GM13977 (cell line): ENCODE measurements at regions not wholly inside any gene's neighbourhood (a gene's known extent, or its start where the extent isn't known, plus 50 kb on each side); places are given as distances from the start of the nearest gene placed in this dataset.

Experiments used
- DNase-seq: peaks from one replicate; pipeline ENCODE4 v3.0.0; 2012; ENCODE audit warnings: low spot score
- in situ Hi-C: fragments of 300-500 bp; cut with MboI; formaldehyde crosslinking; loops from one replicate; pipeline ENCODE4 v1.12.0; 2022; ENCODE audit warnings: low sequenced_read_pairs, low pct_unique_long_range_greater_than_20kb, mixed read lengths, inconsistent platforms; ENCODE audit not compliant: unreplicated experiment
- TF ChIP-seq, protein P1 (sequence below): IDR thresholded peaks from 2 replicates; pipeline ENCODE4 v1.5.1; 2012; ENCODE audit warnings: mild to moderate bottlenecking, control low read depth; ENCODE audit not compliant: insufficient read depth; ENCODE audit errors: extremely low read depth, missing control alignments

DNA sequence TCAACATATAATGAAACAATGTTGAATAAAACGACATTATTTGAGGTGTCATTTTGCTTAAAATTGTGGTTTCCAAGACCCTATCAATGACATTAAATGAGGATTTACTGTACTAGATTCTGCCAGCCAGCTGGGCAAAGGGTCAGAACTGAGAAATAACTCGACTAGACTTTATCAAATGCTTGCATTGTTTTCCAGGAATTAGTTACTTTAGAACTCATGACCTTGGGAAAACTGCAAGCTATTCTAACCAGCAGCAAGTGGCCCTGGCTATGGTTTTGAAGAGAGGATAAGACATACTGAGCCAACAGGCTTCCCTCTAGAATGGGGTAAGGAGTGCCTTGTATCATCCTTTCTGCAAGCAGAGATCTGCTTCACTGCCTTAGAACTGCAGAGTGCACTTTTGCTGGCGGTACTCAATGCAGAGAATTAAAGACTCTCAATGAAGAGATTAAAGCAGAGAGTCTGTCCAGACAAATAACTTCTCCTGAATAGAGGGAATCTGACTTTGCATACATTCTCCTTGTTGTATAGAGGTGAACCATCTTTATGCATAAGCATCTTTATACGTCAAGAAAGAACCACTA, 281.5 kb downstream of the ARL4A start:
- in situ Hi-C loops, result no loop called here
- TF ChIP-seq, protein P1, sequence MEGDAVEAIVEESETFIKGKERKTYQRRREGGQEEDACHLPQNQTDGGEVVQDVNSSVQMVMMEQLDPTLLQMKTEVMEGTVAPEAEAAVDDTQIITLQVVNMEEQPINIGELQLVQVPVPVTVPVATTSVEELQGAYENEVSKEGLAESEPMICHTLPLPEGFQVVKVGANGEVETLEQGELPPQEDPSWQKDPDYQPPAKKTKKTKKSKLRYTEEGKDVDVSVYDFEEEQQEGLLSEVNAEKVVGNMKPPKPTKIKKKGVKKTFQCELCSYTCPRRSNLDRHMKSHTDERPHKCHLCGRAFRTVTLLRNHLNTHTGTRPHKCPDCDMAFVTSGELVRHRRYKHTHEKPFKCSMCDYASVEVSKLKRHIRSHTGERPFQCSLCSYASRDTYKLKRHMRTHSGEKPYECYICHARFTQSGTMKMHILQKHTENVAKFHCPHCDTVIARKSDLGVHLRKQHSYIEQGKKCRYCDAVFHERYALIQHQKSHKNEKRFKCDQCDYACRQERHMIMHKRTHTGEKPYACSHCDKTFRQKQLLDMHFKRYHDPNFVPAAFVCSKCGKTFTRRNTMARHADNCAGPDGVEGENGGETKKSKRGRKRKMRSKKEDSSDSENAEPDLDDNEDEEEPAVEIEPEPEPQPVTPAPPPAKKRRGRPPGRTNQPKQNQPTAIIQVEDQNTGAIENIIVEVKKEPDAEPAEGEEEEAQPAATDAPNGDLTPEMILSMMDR, result no peak
- no peak for DNase-seq

DNA sequence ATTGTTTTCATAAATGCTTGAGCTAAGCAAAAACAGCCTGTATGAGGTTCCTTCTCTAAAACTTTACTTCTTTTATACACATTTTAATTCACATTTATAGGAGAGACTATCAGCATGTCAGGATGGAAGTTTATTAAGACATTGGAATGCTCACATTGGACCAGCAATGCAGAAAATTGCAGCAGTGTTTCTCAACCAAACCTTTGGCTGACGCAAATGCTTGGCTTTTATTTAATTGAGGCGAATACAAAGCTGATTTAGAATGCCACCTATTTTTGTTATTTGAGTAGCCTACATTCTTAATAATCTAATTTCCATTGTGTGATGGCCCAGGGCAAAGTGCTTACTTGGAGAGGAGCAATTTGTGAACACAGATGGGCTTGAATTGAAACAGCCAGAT, 283.2 kb downstream of the ARL4A start:
- TF ChIP-seq, protein P1, result no peak
- DNase-seq, result no peak
- in situ Hi-C loops, result no loop called here

DNA sequence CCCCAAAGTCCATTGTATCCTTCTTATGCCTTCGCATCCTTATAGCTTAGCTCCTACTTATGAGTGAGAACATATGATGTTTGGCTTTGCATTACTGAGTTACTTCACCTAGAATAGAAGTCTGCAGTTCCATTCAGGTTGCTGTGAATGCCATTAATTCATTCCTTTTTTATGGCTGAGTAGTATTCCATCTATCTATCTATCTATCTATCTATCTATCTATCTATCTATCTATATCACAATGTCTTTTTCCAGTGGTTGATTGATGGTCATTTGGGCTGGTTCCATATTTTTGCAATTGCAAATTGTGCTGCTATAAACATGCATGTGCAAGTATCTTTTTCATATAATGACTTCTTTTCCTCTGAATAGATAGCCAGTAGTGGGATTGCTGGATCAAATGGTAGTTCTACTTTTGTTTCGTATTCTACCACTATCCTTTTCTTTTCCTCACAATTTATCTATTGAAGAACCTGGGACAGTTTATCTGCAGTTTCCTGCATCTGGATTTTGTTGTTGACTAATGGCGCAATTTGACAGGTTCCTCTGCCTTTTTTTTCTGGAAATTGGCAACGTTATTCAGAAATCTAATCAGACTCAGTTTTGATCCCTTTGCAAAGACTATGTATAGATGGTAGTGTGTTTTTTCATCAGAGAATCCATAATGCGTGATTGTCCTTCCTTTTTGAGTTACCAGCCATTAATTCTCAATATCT, 287.2 kb downstream of the ARL4A start:
- in situ Hi-C loops, result no loop called here
- TF ChIP-seq, protein P1, result no peak
- DNase-seq, result no peak

DNA sequence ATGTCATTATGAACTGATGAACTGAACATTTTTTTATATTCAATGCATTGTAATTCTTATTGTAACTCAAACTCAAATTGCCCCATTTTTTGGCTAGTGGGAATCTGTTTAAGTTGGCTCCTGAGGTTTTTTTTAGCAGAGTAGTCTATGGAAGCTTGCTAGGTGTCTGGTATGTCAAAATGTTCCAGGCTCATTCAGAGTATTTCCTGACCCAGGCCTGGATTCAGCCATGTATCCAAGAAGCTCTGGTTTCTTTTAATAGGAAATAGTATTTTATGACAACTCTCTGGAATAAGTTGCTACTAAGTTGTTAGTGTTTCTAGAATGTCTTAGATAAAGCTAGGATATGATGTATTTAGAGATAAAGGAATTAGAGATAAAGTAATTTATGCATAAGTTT, 288.0 kb downstream of the ARL4A start:
- no peak for DNase-seq
- TF ChIP-seq, protein P1, result no peak
- in situ Hi-C loops, result no loop called here

DNA sequence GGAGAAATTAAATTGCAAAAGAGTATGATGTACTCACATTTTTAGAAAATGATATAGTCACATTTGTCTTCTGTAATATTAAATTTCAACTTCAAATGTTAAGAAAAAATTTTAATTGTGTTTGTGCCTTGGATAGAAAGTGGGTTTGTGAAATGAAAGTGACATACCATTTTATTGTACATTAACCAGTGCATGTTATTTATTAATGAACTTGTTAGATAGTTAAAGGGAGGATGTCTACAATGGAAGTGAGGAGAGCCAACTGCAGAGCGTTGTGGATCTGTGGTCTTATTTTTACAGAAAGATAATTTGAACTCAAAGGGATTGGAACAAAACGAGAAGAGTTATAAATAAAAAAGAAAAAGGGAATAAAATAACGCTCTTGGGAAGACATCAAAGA, 291.7 kb downstream of the ARL4A start:
- TF ChIP-seq, protein P1, result no peak
- in situ Hi-C loops, result no loop called here
- no peak for DNase-seq

DNA sequence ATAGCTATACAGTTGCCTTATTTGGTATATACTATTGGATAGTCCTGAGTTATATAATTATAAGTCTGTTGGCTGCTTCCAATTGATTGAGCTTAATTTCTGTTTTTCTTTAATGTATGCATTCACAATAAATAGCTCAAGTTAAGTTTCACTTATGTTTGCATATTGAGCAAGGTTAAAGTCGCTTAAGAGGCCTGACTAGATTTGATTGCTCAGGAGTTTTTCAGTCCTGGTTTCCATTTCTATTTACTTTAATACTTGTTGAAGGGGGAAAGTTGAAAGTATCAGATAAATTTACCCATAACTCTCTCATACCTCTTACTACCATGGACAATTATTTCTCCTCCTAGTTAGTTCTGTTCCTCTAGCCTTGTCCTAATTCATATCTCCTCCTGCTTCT, 294.7 kb downstream of the ARL4A start:
- in situ Hi-C loops, result no loop called here
- DNase-seq, result no peak
- TF ChIP-seq, protein P1, result no peak
